GM23338 (cell line): ENCODE measurements at regions not wholly inside any gene's neighbourhood (a gene's known extent, or its start where the extent isn't known, plus 50 kb on each side); places are given as distances from the start of the nearest gene placed in this dataset.

Experiments used
- ATAC-seq: fragments of 200-7000 bp; cut with Tn5 transposase; 3 replicates; pipeline ENCODE4 v1.9.1; 2020
- DNase-seq: peaks from one replicate; pipeline ENCODE4 v3.0.0-alpha.2; 2015; ENCODE audit warnings: low spot score
- H2AFZ ChIP-seq: fragments of 200-600 bp; sonication (generic); 2 replicates; pipeline ENCODE4 v1.8.0; 2016; ENCODE audit warnings: antibody characterized with exemption, mild to moderate bottlenecking, moderate library complexity
- H3F3A ChIP-seq: fragments of 200-600 bp; sonication (generic); replicated peaks from 2 replicates; pipeline ENCODE4 v1.8.0; 2017; ENCODE audit warnings: antibody characterized with exemption, mixed run types, low read depth
- H3K27ac ChIP-seq: fragments of 200-600 bp; sonication (generic); 2 replicates; pipeline ENCODE4 v1.6.1; 2016; ENCODE audit warnings: low read depth
- H3K27me3 ChIP-seq: fragments of 200-600 bp; sonication (generic); 2 replicates; pipeline ENCODE4 v1.8.0; 2016; ENCODE audit warnings: mild to moderate bottlenecking, mixed run types, moderate library complexity; ENCODE audit not compliant: insufficient read depth
- H3K36me3 ChIP-seq: fragments of 200-600 bp; sonication (generic); 2 replicates; pipeline ENCODE4 v1.8.0; 2016; ENCODE audit warnings: mild to moderate bottlenecking; ENCODE audit not compliant: insufficient read depth
- H3K4me1 ChIP-seq: fragments of 200-600 bp; sonication (generic); 2 replicates; pipeline ENCODE4 v1.8.0; 2016; ENCODE audit warnings: mild to moderate bottlenecking, moderate library complexity; ENCODE audit not compliant: insufficient read depth
- H3K4me2 ChIP-seq: fragments of 200-600 bp; sonication (generic); 2 replicates; pipeline ENCODE4 v1.7.1; 2017; ENCODE audit warnings: mixed run types
- H3K4me3 ChIP-seq: fragments of 200-600 bp; sonication (generic); 2 replicates; pipeline ENCODE4 v1.6.1; 2016; ENCODE audit warnings: mixed run types
- H3K79me2 ChIP-seq: fragments of 200-600 bp; sonication (generic); replicated peaks from 2 replicates; pipeline ENCODE4 v1.8.0; 2017; ENCODE audit warnings: mild to moderate bottlenecking; ENCODE audit not compliant: insufficient read depth
- H3K9me2 ChIP-seq: fragments of 200-600 bp; sonication (generic); 2 replicates; pipeline ENCODE4 v1.8.0; 2017; ENCODE audit not compliant: insufficient read depth
- H4K20me1 ChIP-seq: fragments of 200-600 bp; sonication (generic); replicated peaks from 2 replicates; pipeline ENCODE4 v1.8.0; 2017; ENCODE audit warnings: mild to moderate bottlenecking; ENCODE audit not compliant: insufficient read depth
- H3K27ac Mint-ChIP-seq: 2 replicates; pipeline ENCODE4 v1.8.0; 2020; ENCODE audit warnings: inconsistent platforms, mild to moderate bottlenecking, moderate library complexity, mixed read lengths
- H3K27me3 Mint-ChIP-seq: 3 replicates; pipeline ENCODE4 v1.8.0; 2022; ENCODE audit warnings: low read depth, mild to moderate bottlenecking, moderate library complexity, mixed read lengths, inconsistent platforms; ENCODE audit not compliant: insufficient read depth, poor library complexity
- H3K36me3 Mint-ChIP-seq: 3 replicates; pipeline ENCODE4 v1.8.0; 2021; ENCODE audit warnings: low read depth, mild to moderate bottlenecking, inconsistent platforms, moderate library complexity, mixed read lengths
- H3K4me1 Mint-ChIP-seq: 3 replicates; pipeline ENCODE4 v1.8.0; 2020; ENCODE audit warnings: mild to moderate bottlenecking, inconsistent platforms, mixed read lengths
- H3K4me3 Mint-ChIP-seq: 3 replicates; pipeline ENCODE4 v1.8.0; 2021; ENCODE audit warnings: moderate library complexity, mild to moderate bottlenecking, inconsistent platforms, mixed read lengths
- H3K9me3 Mint-ChIP-seq: 3 replicates; pipeline ENCODE4 v1.8.0; 2020; ENCODE audit warnings: moderate library complexity, mild to moderate bottlenecking, inconsistent platforms, mixed read lengths
- CREB1 ChIP-seq: fragments of 250-450 bp; sonication (Bioruptor Pico); IDR thresholded peaks from 2 replicates; pipeline ENCODE4 v1.5.0; 2020; ENCODE audit warnings: low read depth, mild to moderate bottlenecking, moderate library complexity
- ETS1 ChIP-seq: IDR thresholded peaks from 2 replicates; pipeline ENCODE4 v1.6.1; 2016; ENCODE audit warnings: antibody characterized with exemption
- JUNB ChIP-seq: IDR thresholded peaks from one replicate; pipeline ENCODE4 v1.6.1; 2016; ENCODE audit warnings: antibody characterized with exemption; ENCODE audit not compliant: unreplicated experiment
- NANOG ChIP-seq: IDR thresholded peaks from 2 replicates; pipeline ENCODE4 v1.6.1; 2016; ENCODE audit warnings: antibody characterized with exemption, borderline replicate concordance
- REST ChIP-seq: IDR thresholded peaks from one replicate; pipeline ENCODE4 v1.6.1; 2018; ENCODE audit warnings: antibody characterized with exemption; ENCODE audit not compliant: unreplicated experiment
- STAT1 ChIP-seq: IDR thresholded peaks from one replicate; pipeline ENCODE4 v1.6.1; 2016; ENCODE audit warnings: antibody characterized with exemption; ENCODE audit not compliant: unreplicated experiment
- ZNF114 ChIP-seq: fragments of 250-450 bp; sonication (Bioruptor Pico); IDR thresholded peaks from 2 replicates; pipeline ENCODE4 v1.5.0; 2020; ENCODE audit warnings: mild to moderate bottlenecking, moderate library complexity
- TF ChIP-seq, protein P1 (sequence below), 2 experiments: fragments of 200-600 bp in 1 of 2; sonication (generic) in 1 of 2; conservative IDR thresholded peaks; 2 replicates each; pipeline versions ENCODE4 v1.5.1 to v1.6.1; 2016 to 2017; ENCODE audit warnings: antibody characterized with exemption in 2 of 2, low read depth in 2 of 2, mild to moderate bottlenecking in 2 of 2, moderate library complexity in 1 of 2

DNA sequence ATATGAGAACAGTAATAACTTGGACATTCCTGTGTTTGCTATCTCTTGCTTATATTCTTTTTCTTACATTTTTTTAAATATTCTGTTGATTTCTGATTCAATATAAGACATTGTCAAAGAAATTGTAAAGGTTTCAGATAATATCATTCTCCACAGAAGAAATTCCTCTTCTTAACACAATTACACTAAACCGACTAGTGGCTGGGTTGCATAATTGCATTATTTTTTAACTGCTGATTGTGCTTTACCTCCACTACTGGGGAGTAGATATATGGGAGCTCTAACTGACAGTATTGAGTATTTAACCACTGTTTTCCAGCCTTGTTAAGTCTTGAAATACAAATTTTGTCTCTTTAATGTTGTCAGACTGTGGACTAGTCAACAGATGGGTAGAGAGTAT lies 723.8 kb upstream of the EDIL3 start:
- Histone ChIP-seq H3K4me3 (no peak overlapping the region), H3K4me2 (no peak overlapping the region), H4K20me1 (no peaks in the 10 kb centered on the region), H3K9me2 (no peaks in the 10 kb centered on the region), H3K27me3 (no peaks in the 10 kb centered on the region), H3F3A (no peaks in the 10 kb centered on the region), H3K36me3 (no peaks in the 10 kb centered on the region), H3K4me1 (no peaks in the 10 kb centered on the region), H2AFZ (no peak overlapping the region), H3K79me2 (no peaks in the 10 kb centered on the region), H3K27ac (no peak overlapping the region)
- Mint-ChIP-seq H3K27ac (no peak overlapping the region), H3K27me3 (peaks cover 2% of the 10 kb centered on the region), H3K9me3 (no peaks in the 10 kb centered on the region), H3K36me3 (no peaks in the 10 kb centered on the region), H3K4me1 (no peaks in the 10 kb centered on the region), H3K4me3 (no peak overlapping the region)
- ATAC-seq, result no peak
- peak; percentile 43 for DNase-seq
- TF ChIP-seq, protein P1, sequence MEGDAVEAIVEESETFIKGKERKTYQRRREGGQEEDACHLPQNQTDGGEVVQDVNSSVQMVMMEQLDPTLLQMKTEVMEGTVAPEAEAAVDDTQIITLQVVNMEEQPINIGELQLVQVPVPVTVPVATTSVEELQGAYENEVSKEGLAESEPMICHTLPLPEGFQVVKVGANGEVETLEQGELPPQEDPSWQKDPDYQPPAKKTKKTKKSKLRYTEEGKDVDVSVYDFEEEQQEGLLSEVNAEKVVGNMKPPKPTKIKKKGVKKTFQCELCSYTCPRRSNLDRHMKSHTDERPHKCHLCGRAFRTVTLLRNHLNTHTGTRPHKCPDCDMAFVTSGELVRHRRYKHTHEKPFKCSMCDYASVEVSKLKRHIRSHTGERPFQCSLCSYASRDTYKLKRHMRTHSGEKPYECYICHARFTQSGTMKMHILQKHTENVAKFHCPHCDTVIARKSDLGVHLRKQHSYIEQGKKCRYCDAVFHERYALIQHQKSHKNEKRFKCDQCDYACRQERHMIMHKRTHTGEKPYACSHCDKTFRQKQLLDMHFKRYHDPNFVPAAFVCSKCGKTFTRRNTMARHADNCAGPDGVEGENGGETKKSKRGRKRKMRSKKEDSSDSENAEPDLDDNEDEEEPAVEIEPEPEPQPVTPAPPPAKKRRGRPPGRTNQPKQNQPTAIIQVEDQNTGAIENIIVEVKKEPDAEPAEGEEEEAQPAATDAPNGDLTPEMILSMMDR (conservative IDR thresholded peaks at IDR 0.05; ENCODE audit: low read depth in 2 of 2), result peak in 1 of 2 experiments; percentile 39; a peak in 1 of 4 replicates
- no peak for TF ChIP-seq ETS1
- no peak for TF ChIP-seq NANOG
- no peak for TF ChIP-seq ZNF114 (CRISPR knock-in tag)

DNA sequence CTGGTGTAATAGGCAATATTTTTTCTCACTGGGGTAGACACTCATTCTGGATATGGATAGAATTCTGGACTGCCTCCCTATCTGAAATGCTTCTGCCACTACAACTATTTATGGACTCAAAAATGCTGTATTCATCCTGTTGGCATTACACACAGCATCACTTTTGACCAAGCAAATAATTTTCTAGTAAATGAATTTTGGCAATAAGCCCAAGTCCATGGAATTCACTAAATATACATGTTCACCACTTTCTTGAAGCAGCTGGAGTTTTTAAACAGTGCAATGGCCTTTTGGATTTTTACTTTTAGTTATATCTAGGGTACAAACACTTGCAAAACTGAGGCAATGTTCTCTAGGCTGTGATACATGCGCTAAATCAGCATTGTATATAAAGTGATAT lies 724.9 kb upstream of the EDIL3 start:
- no peaks in the 10 kb centered on the region for H3K36me3 Mint-ChIP-seq
- no peaks in the 10 kb centered on the region for H3K4me1 Mint-ChIP-seq
- no peak overlapping the region for H3K4me3 ChIP-seq
- TF ChIP-seq CREB1 (CRISPR knock-in tag) (no peak), JUNB (no peak), ETS1 (no peak), REST (no peak), STAT1 (no peak)

More for the DNA sequence above, 724.9 kb upstream of the EDIL3 start:
- Histone ChIP-seq H4K20me1 (no peaks in the 10 kb centered on the region), H2AFZ (no peak overlapping the region), H3K27ac (no peak overlapping the region), H3F3A (no peaks in the 10 kb centered on the region), H3K79me2 (no peaks in the 10 kb centered on the region), H3K9me2 (no peaks in the 10 kb centered on the region), H3K36me3 (no peaks in the 10 kb centered on the region), H3K4me1 (no peaks in the 10 kb centered on the region), H3K4me2 (no peak overlapping the region), H3K27me3 (no peaks in the 10 kb centered on the region)
- no peak for ATAC-seq
- Mint-ChIP-seq H3K27ac (no peak overlapping the region), H3K9me3 (no peaks in the 10 kb centered on the region), H3K27me3 (peaks cover 2% of the 10 kb centered on the region), H3K4me3 (no peak overlapping the region)
- no peak for DNase-seq
